ENCODE measurements at regions not wholly inside any gene's neighbourhood (a gene's known extent, or its start where the extent isn't known, plus 50 kb on each side); places are given as distances from the start of the nearest gene placed in this dataset.

DNA sequence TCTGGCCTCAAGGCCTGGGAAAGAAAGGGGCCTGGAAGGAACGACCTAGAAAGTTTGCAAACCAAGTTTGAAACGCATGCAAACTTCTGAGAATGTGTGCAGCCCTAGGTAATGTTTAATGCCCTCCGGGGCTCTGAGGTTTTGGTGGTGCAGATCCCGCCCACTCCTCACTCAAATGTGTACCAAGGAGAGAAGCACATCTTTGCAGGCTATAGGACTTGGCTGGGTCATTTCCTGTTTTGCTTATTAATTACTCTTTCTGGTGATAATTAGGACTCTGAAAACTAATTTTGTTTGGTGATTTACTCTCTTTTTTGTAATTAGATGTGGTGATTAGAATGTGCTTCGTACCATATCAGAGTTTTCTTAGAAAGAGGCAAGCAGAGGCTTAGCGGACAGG lies 625.9 kb upstream of the CADM1 start:
- Mint-ChIP-seq H3K27ac (no peak overlapping the region), H3K27me3 (peaks cover 3% of the 10 kb centered on the region), H3K36me3 (no peaks in the 10 kb centered on the region), H3K9me3 (no peaks in the 10 kb centered on the region), H3K4me3 (no peak overlapping the region), H3K4me1 (ENCODE audit: unreplicated experiment) (peaks cover 18% of the 10 kb centered on the region)
- no peak for DNase-seq (ENCODE audit: extremely low spot score, unreplicated experiment)
- TF ChIP-seq, protein P1, sequence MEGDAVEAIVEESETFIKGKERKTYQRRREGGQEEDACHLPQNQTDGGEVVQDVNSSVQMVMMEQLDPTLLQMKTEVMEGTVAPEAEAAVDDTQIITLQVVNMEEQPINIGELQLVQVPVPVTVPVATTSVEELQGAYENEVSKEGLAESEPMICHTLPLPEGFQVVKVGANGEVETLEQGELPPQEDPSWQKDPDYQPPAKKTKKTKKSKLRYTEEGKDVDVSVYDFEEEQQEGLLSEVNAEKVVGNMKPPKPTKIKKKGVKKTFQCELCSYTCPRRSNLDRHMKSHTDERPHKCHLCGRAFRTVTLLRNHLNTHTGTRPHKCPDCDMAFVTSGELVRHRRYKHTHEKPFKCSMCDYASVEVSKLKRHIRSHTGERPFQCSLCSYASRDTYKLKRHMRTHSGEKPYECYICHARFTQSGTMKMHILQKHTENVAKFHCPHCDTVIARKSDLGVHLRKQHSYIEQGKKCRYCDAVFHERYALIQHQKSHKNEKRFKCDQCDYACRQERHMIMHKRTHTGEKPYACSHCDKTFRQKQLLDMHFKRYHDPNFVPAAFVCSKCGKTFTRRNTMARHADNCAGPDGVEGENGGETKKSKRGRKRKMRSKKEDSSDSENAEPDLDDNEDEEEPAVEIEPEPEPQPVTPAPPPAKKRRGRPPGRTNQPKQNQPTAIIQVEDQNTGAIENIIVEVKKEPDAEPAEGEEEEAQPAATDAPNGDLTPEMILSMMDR (conservative IDR thresholded peaks at IDR 0.05): no peak

DNA sequence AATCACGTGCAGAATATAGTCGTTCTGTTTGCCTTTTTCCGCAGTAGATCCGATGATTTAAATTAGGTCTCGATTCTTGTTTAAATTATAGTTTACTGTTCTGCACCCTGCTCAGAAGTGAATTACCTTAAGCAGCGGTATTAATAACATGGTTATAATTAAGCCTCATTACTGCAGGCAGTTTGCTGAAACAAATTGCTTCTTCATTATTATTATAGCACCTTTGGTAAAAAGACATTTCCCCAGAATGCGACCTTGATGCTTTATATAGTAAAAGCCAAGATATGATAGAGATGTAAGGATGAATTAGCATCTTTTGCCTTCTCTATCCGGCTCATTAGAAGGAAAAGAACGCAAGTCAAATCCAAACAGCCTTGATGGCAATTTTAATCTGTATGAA lies 625.2 kb upstream of the CADM1 start:
- Mint-ChIP-seq H3K27ac (no peak overlapping the region), H3K27me3 (peaks cover 3% of the 10 kb centered on the region), H3K4me3 (no peak overlapping the region), H3K36me3 (no peaks in the 10 kb centered on the region), H3K4me1 (ENCODE audit: unreplicated experiment) (peaks cover 18% of the 10 kb centered on the region), H3K9me3 (no peaks in the 10 kb centered on the region)
- TF ChIP-seq, protein P1 (conservative IDR thresholded peaks at IDR 0.05): no peak
- no peak for DNase-seq (ENCODE audit: extremely low spot score, unreplicated experiment)

DNA sequence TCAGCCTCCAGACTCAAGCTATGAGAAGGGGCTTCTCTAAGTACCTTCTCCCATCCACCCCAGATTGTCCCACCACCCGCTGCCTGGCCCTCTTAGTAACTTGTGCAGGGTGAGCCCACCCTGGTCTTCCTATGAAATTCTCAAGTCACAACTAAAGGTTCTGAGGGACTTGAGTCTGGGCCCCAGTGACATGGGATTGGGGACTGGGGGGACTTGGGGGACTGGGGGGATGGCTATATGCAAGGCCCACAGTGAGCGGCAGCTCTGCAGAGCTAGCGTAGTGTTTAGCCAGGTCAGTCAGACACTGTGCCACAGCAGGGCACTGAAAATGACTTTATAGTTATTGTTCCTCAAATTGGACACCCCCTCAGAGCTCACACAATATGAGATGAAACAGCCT lies 622.3 kb upstream of the CADM1 start:
- H3K9me3 Mint-ChIP-seq: no peaks in the 10 kb centered on the region
- peaks cover 6% of the 10 kb centered on the region for H3K4me1 Mint-ChIP-seq (ENCODE audit: unreplicated experiment)
- H3K27ac Mint-ChIP-seq: no peak overlapping the region
- H3K4me3 Mint-ChIP-seq: no peak overlapping the region
- DNase-seq (ENCODE audit: extremely low spot score, unreplicated experiment): no peak
- TF ChIP-seq, protein P1 (conservative IDR thresholded peaks at IDR 0.05): no peak
- peaks cover 3% of the 10 kb centered on the region for H3K27me3 Mint-ChIP-seq
- no peaks in the 10 kb centered on the region for H3K36me3 Mint-ChIP-seq

- H3K36me3 Mint-ChIP-seq: no peaks in the 10 kb centered on the region
- H3K9me3 Mint-ChIP-seq: no peaks in the 10 kb centered on the region
Measured at GRCh38 chr11:116124922-116125714, 620.9 kb upstream of the CADM1 start.

DNA sequence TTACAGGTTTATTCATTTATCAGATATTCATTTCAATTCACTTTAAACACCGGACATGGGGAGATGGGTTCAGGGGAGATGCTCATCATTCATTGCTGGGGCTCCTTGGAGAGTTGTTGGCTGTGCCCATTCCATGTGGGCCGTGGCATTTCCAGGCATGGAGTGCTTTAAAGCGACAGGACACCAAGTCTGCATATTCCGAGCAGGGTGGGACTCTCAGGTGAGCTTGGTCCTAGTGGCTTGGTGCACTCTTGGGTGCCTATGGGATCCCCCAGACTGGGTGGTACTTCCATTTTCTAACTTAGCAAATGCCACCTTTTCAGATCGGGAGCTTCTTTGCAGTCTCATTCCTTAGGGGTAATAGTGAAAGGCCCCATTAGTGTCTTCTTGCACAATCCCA lies 619.5 kb upstream of the CADM1 start:
- peaks cover 6% of the 10 kb centered on the region for H3K4me1 Mint-ChIP-seq (ENCODE audit: unreplicated experiment)
- TF ChIP-seq, protein P1 (conservative IDR thresholded peaks at IDR 0.05): no peak
- no peaks in the 10 kb centered on the region for H3K9me3 Mint-ChIP-seq
- H3K27me3 Mint-ChIP-seq: peaks cover 7% of the 10 kb centered on the region
- H3K36me3 Mint-ChIP-seq: no peaks in the 10 kb centered on the region
- no peak overlapping the region for H3K4me3 Mint-ChIP-seq
- H3K27ac Mint-ChIP-seq: no peak overlapping the region
- no peak for DNase-seq (ENCODE audit: extremely low spot score, unreplicated experiment)

More at GRCh38 chr11:116124922-116125714, 620.9 kb upstream of the CADM1 start:
- peaks cover 6% of the 10 kb centered on the region for H3K4me1 Mint-ChIP-seq (ENCODE audit: unreplicated experiment)
- H3K4me3 Mint-ChIP-seq: no peak overlapping the region
- no peak overlapping the region for H3K27ac Mint-ChIP-seq
- DNase-seq (ENCODE audit: extremely low spot score, unreplicated experiment): no peak
- peaks cover 3% of the 10 kb centered on the region for H3K27me3 Mint-ChIP-seq
- TF ChIP-seq, protein P1 (conservative IDR thresholded peaks at IDR 0.05): no peak

All from type B pancreatic cell (in vitro differentiated cells).